ENCODE measurements at regions not wholly inside any gene's neighbourhood (a gene's known extent, or its start where the extent isn't known, plus 50 kb on each side); places are given as distances from the start of the nearest gene placed in this dataset.
A peak's percentile ranks its signal among the peaks of the same experiment; 100 is the strongest.

DNA sequence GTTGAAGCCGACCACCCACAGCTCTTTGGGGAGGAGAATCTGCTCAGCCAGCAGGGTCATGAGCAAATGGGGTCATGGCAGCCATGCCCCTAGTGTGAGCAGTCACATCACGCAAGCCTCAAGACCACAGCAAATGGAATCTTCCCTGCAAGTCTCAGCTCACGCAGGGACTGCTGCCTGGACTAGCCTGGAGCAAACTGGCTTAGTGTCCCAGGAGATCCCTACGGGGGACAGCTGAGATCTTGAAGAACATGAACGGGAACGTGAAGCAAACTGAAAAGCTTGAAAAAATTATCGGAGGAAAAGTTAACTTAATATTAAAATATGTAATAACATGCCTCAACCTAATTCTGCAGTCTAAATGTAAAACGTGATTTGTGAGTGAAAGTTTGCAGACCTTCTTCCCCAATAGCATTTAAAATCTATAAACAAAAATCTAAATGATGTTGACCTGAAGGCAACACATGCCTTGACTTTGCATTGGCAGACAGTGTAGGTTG is 118.4 kb downstream of the FAM124B start:
- DNase-seq (ENCODE audit: low read depth) = no peak
- no peak for TF ChIP-seq CTCF (conservative IDR thresholded peaks at IDR 0.05; ENCODE audit: low read depth, low read length)
- H3K4me3 ChIP-seq (ENCODE audit: low read depth, low read length) = no peak overlapping the region

DNA sequence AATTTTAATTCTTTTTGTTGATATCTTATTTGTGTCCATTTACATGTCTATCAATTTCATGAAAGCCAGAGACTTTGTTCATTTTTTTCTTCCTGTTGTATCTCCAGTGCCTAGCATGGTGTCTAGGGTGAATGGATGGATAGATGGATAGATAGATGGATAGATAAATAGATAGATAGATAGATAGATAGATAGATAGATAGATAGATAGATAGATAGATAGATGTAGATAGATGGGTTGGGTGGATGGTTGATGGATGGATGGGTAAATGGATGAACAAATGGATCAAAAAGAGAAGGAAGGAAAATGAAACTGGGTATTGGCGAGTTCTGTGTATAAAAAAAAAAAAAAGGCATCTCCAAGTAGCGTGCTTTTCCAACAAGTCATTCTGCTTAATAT is 120.5 kb downstream of the FAM124B start:
- TF ChIP-seq CTCF (conservative IDR thresholded peaks at IDR 0.05; ENCODE audit: low read depth, low read length) = no peak
- no peak for DNase-seq (ENCODE audit: low read depth)
- no peak overlapping the region for H3K4me3 ChIP-seq (ENCODE audit: low read depth, low read length)

- DNase-seq (ENCODE audit: low read depth) = peak; percentile 19
- no peak for TF ChIP-seq CTCF (conservative IDR thresholded peaks at IDR 0.05; ENCODE audit: low read depth, low read length)
Observed at GRCh38 chr2:224278531-224278930, 123.4 kb downstream of the FAM124B start.

GRCh38 chr2:224276251-224276650 is 125.7 kb downstream of the FAM124B start:
- no peak overlapping the region for H3K4me3 ChIP-seq (ENCODE audit: low read depth, low read length)
- TF ChIP-seq CTCF (conservative IDR thresholded peaks at IDR 0.05; ENCODE audit: low read depth, low read length) = no peak
- no peak for DNase-seq (ENCODE audit: low read depth)

More at GRCh38 chr2:224278531-224278930, 123.4 kb downstream of the FAM124B start:
- no peak overlapping the region for H3K4me3 ChIP-seq (ENCODE audit: low read depth, low read length)

- H3K4me3 ChIP-seq (ENCODE audit: low read depth, low read length) = no peak overlapping the region
- TF ChIP-seq CTCF (conservative IDR thresholded peaks at IDR 0.05; ENCODE audit: low read depth, low read length) = no peak
- no peak for DNase-seq (ENCODE audit: low read depth)
Observed at GRCh38 chr2:224272237-224272910, 129.5 kb downstream of the FAM124B start.

DNA sequence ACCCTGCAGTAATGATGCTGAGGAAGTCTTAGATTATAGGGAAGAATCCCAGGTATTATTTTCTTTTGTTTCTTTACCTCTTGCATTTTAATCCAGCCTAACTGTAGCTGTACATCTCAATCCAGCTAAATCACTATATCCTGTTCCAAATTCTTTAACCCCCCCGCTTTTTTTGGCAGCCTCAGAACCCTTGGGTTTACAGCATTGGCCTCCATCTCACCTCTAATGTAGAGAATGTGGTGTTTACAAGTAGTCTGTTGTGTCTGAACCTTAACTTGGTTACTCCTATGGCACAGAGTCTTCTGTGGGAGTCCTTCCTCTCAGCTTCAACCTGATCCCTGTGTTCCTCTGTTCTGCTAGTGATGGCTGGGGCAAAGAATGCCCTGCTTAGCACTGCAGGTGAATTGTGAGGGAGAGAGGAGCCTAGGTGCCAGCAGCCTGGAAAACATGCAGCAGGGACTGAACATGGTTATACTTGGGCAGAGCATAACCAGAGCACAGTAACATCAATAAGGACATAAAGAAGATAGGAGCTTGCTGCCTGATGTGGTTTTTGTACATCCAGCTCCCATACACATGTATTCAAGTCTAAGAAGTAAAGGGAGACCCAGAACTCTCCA is 130.2 kb downstream of the FAM124B start:
- H3K4me3 ChIP-seq (ENCODE audit: low read depth, low read length) = no peak overlapping the region
- no peak for TF ChIP-seq CTCF (conservative IDR thresholded peaks at IDR 0.05; ENCODE audit: low read depth, low read length)
- DNase-seq (ENCODE audit: low read depth) = no peak

DNA sequence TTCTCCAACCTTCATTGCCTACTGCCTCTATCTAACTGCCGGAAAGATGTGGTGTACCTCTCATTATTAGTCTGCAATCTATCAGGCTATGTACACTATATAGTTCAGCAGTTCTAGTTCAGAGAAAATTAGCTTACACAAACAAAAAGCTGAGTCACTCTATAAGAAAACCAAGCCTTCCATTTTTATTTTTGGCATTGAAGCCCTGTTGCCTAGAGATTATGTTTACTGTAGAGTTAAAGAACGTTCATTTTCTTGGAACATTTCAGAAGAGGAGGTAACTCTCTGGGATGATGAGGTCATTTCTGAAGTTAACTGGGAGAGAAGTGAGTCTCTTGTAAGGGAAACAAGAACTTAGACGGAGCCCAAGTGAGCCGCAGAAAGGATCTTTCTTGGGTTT is 133.5 kb downstream of the FAM124B start:
- no peak for TF ChIP-seq CTCF (conservative IDR thresholded peaks at IDR 0.05; ENCODE audit: low read depth, low read length)
- H3K4me3 ChIP-seq (ENCODE audit: low read depth, low read length) = no peak overlapping the region
- peak; percentile 87 for DNase-seq (ENCODE audit: low read depth)
